ENCODE measurements at regions not wholly inside any gene's neighbourhood (a gene's known extent, or its start where the extent isn't known, plus 50 kb on each side); places are given as distances from the start of the nearest gene placed in this dataset.
"Not testable (repeated sequence)": the region's sequence is repeated elsewhere in the genome, so short reads cannot be mapped to it uniquely, and the experiment has no call there.

- TF ChIP-seq POLR2AphosphoS5 (IDR thresholded peaks at IDR 0.05): not testable (repeated sequence)
- TF ChIP-seq, protein P1, sequence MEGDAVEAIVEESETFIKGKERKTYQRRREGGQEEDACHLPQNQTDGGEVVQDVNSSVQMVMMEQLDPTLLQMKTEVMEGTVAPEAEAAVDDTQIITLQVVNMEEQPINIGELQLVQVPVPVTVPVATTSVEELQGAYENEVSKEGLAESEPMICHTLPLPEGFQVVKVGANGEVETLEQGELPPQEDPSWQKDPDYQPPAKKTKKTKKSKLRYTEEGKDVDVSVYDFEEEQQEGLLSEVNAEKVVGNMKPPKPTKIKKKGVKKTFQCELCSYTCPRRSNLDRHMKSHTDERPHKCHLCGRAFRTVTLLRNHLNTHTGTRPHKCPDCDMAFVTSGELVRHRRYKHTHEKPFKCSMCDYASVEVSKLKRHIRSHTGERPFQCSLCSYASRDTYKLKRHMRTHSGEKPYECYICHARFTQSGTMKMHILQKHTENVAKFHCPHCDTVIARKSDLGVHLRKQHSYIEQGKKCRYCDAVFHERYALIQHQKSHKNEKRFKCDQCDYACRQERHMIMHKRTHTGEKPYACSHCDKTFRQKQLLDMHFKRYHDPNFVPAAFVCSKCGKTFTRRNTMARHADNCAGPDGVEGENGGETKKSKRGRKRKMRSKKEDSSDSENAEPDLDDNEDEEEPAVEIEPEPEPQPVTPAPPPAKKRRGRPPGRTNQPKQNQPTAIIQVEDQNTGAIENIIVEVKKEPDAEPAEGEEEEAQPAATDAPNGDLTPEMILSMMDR (IDR thresholded peaks at IDR 0.05): not testable (repeated sequence)
Measured at GRCh38 chr9:107826688-107826983, 337.1 kb upstream of the KLF4 start.
